Upper lobe of right lung (tissue), 1 donor: ENCODE measurements at regions not wholly inside any gene's neighbourhood (a gene's known extent, or its start where the extent isn't known, plus 50 kb on each side); places are given as distances from the start of the nearest gene placed in this dataset.

Experiments
- ATAC-seq: fragments of 200-7000 bp; cut with Tn5 transposase; one replicate; pipeline ENCODE4 v1.9.1; 2020; ENCODE audit warnings: mild to moderate bottlenecking, moderate library complexity
- DNase-seq: peaks from one replicate; pipeline ENCODE4 v3.0.0-alpha.2; 2020
- H3K27ac ChIP-seq: fragments of 200-600 bp; one replicate; pipeline ENCODE4 v1.8.0; 2022
- H3K27me3 ChIP-seq: fragments of 200-600 bp; one replicate; pipeline ENCODE4 v1.8.0; 2022; ENCODE audit warnings: mild to moderate bottlenecking
- H3K36me3 ChIP-seq: fragments of 200-600 bp; one replicate; pipeline ENCODE4 v1.8.0; 2022
- H3K4me1 ChIP-seq: fragments of 200-600 bp; one replicate; pipeline ENCODE4 v1.8.0; 2022
- H3K4me3 ChIP-seq: fragments of 200-600 bp; one replicate; pipeline ENCODE4 v1.8.0; 2022; ENCODE audit warnings: mild to moderate bottlenecking
- H3K9me3 ChIP-seq: fragments of 200-600 bp; one replicate; pipeline ENCODE4 v1.8.0; 2022
- CTCF ChIP-seq: fragments of 200-600 bp; IDR thresholded peaks from one replicate; pipeline ENCODE4 v1.8.0; 2022; ENCODE audit warnings: antibody characterized with exemption
- intact Hi-C: fragments of 100-400 bp; cut with DNase I; formaldehyde crosslinking; loops from one replicate; pipeline ENCODE4 v1.11.0; 2022
- donor health status: DM: no; HTN: yes; CAD: no; lungs with severe emphysema.

GRCh38 chr12:90074086-90074485 is 365.4 kb upstream of the ATP2B1 start:
- TF ChIP-seq CTCF, result no peak
- no peaks in the 10 kb centered on the region for H3K9me3 ChIP-seq
- H3K4me3 ChIP-seq, result no peak overlapping the region
- H3K27me3 ChIP-seq, result no peaks in the 10 kb centered on the region
- no peaks in the 10 kb centered on the region for H3K36me3 ChIP-seq
- intact Hi-C loops, result no loop called here
- ATAC-seq, result no peak
- H3K27ac ChIP-seq, result no peak overlapping the region
- H3K4me1 ChIP-seq, result no peaks in the 10 kb centered on the region
- no peak for DNase-seq

- Histone ChIP-seq H3K4me3 (no peak overlapping the region), H3K27me3 (no peaks in the 10 kb centered on the region), H3K4me1 (no peaks in the 10 kb centered on the region), H3K27ac (no peak overlapping the region), H3K9me3 (no peaks in the 10 kb centered on the region), H3K36me3 (no peaks in the 10 kb centered on the region)
- intact Hi-C loops, result no loop called here
- no peak for TF ChIP-seq CTCF
- ATAC-seq (no peak), DNase-seq (no peak)
Measured at GRCh38 chr12:90071996-90072395, 363.4 kb upstream of the ATP2B1 start.

- H3K9me3 ChIP-seq, result no peaks in the 10 kb centered on the region
- TF ChIP-seq CTCF, result no peak
- ATAC-seq (no peak), DNase-seq (no peak)
- H3K4me3 ChIP-seq, result no peak overlapping the region
- no peaks in the 10 kb centered on the region for H3K36me3 ChIP-seq
- intact Hi-C loops, result no loop called here
- no peaks in the 10 kb centered on the region for H3K27me3 ChIP-seq
- no peaks in the 10 kb centered on the region for H3K4me1 ChIP-seq
- no peak overlapping the region for H3K27ac ChIP-seq
Measured at GRCh38 chr12:90069711-90070110, 361.1 kb upstream of the ATP2B1 start.

GRCh38 chr12:90067791-90068190 is 359.2 kb upstream of the ATP2B1 start:
- no peak for TF ChIP-seq CTCF
- H3K36me3 ChIP-seq, result no peaks in the 10 kb centered on the region
- H3K4me1 ChIP-seq, result no peaks in the 10 kb centered on the region
- H3K27me3 ChIP-seq, result no peaks in the 10 kb centered on the region
- intact Hi-C loops, result no loop called here
- H3K4me3 ChIP-seq, result no peak overlapping the region
- H3K27ac ChIP-seq, result no peak overlapping the region
- no peak for DNase-seq
- ATAC-seq, result no peak
- H3K9me3 ChIP-seq, result no peaks in the 10 kb centered on the region

- H3K4me1 ChIP-seq, result no peaks in the 10 kb centered on the region
- intact Hi-C loops, result no loop called here
- no peaks in the 10 kb centered on the region for H3K27me3 ChIP-seq
- ATAC-seq (no peak), DNase-seq (no peak)
- no peaks in the 10 kb centered on the region for H3K36me3 ChIP-seq
- H3K4me3 ChIP-seq, result no peak overlapping the region
- H3K27ac ChIP-seq, result no peak overlapping the region
- TF ChIP-seq CTCF, result no peak
- no peaks in the 10 kb centered on the region for H3K9me3 ChIP-seq
Measured at GRCh38 chr12:90064852-90065801, 356.5 kb upstream of the ATP2B1 start.
